Ishikawa (cell line): ENCODE measurements at regions not wholly inside any gene's neighbourhood (a gene's known extent, or its start where the extent isn't known, plus 50 kb on each side); places are given as distances from the start of the nearest gene placed in this dataset.

ENCODE experiments used
- CEBPB ChIP-seq: IDR thresholded peaks from 2 replicates; pipeline ENCODE4 v1.6.1; 2012
- EGR1 ChIP-seq: IDR thresholded peaks from 2 replicates; pipeline ENCODE4 v1.6.1; 2012
- NFIC ChIP-seq: IDR thresholded peaks from 2 replicates; pipeline ENCODE4 v1.6.1; 2012
- TAF1 ChIP-seq: IDR thresholded peaks from 2 replicates; pipeline ENCODE4 v1.6.1; 2012; ENCODE audit warnings: low read depth, mild to moderate bottlenecking
- TEAD4 ChIP-seq: IDR thresholded peaks from 2 replicates; pipeline ENCODE4 v1.6.1; 2012
- YY1 ChIP-seq: IDR thresholded peaks from 2 replicates; pipeline ENCODE4 v1.6.1; 2012; ENCODE audit warnings: low read depth

GRCh38 chr2:16325976-16326510 lies 339.6 kb downstream of the CYRIA start:
- TF ChIP-seq TAF1 (no peak), TEAD4 (no peak), CEBPB (no peak), NFIC (no peak), YY1 (no peak), EGR1 (no peak)
